GM12891 (cell line): ENCODE measurements at regions not wholly inside any gene's neighbourhood (a gene's known extent, or its start where the extent isn't known, plus 50 kb on each side); places are given as distances from the start of the nearest gene placed in this dataset.

Experiments used
- PAX5 ChIP-seq: IDR thresholded peaks from 2 replicates; pipeline ENCODE4 v1.6.1; 2011; ENCODE audit warnings: low read length, moderate library complexity, mild to moderate bottlenecking; ENCODE audit not compliant: insufficient read depth, severe bottlenecking
- POLR2A ChIP-seq: IDR thresholded peaks from 2 replicates; pipeline ENCODE4 v1.6.1; 2011; ENCODE audit warnings: low read depth, low read length, control low read depth
- POLR2AphosphoS5 ChIP-seq: IDR thresholded peaks from 2 replicates; pipeline ENCODE4 v1.6.1; 2011; ENCODE audit warnings: low read depth, low read length, control low read depth
- TAF1 ChIP-seq: IDR thresholded peaks from 2 replicates; pipeline ENCODE4 v1.6.1; 2011; ENCODE audit warnings: low read depth, low read length, control low read depth

DNA sequence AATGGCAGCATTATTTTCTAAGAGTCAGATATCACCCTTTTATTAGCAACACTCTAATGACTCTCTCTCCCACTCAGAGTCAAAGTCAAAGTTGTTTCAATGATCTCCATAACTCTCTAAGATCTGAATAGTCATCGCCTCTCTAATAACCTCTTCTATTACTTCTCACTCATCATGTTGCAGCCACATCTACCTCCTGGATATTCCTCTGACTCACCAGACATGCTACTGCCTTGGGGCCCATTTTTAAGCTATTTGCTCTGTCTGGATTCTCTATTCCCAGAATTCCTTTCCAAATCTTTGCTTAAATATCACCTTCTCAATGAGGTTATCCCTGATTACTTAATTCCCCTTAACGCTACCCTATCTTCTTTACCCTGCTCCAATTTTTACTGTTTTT is 391.8 kb upstream of the MAGEB16 start:
- TF ChIP-seq POLR2A = no peak
- TF ChIP-seq PAX5 = no peak
- TF ChIP-seq TAF1 = no peak
- no peak for TF ChIP-seq POLR2AphosphoS5
